Amniotic stem cell (primary cell): ENCODE measurements at regions not wholly inside any gene's neighbourhood (a gene's known extent, or its start where the extent isn't known, plus 50 kb on each side); places are given as distances from the start of the nearest gene placed in this dataset.
"Not testable (repeated sequence)": the region's sequence is repeated elsewhere in the genome, so short reads cannot be mapped to it uniquely, and the experiment has no call there.

ENCODE experiments used
- DNase-seq: peaks from one replicate; lab custom pipeline; 2025; lab: John Stamatoyannopoulos, UW

GRCh38 chr16:29234536-29235275, 171.8 kb downstream of the NPIPB11 start:
- DNase-seq: not testable (repeated sequence)

GRCh38 chr16:29233705-29234404, 172.7 kb downstream of the NPIPB11 start:
- DNase-seq: not testable (repeated sequence)

- DNase-seq: no peak
These were observed 173.5 kb downstream of the NPIPB11 start for GRCh38 chr16:29232811-29233704.

- DNase-seq: not testable (repeated sequence)
These were observed 174.3 kb downstream of the NPIPB11 start for GRCh38 chr16:29232160-29232705.

- no peak for DNase-seq
These were observed 175.3 kb downstream of the NPIPB11 start for GRCh38 chr16:29231244-29231643.

GRCh38 chr16:29230671-29231096, 175.8 kb downstream of the NPIPB11 start:
- DNase-seq: no peak

- DNase-seq: not testable (repeated sequence)
These were observed 176.4 kb downstream of the NPIPB11 start for GRCh38 chr16:29230006-29230668.

GRCh38 chr16:29229616-29230005, 176.9 kb downstream of the NPIPB11 start:
- not testable (repeated sequence) for DNase-seq

- not testable (repeated sequence) for DNase-seq
These were observed 177.6 kb downstream of the NPIPB11 start for GRCh38 chr16:29228664-29229611.

GRCh38 chr16:29227751-29228663, 178.5 kb downstream of the NPIPB11 start:
- not testable (repeated sequence) for DNase-seq

GRCh38 chr16:29226782-29227181, 179.7 kb downstream of the NPIPB11 start:
- no peak for DNase-seq

- DNase-seq: not testable (repeated sequence)
These were observed 181.8 kb downstream of the NPIPB11 start for GRCh38 chr16:29224675-29225074.

- not testable (repeated sequence) for DNase-seq
These were observed 183.9 kb downstream of the NPIPB11 start for GRCh38 chr16:29222615-29223014.

- DNase-seq: not testable (repeated sequence)
These were observed 184.5 kb downstream of the NPIPB11 start for GRCh38 chr16:29222008-29222407.

- DNase-seq: peak; percentile 32
These were observed 185.1 kb downstream of the NPIPB11 start for GRCh38 chr16:29221281-29221955.

- DNase-seq: peak; percentile 62
These were observed 185.8 kb downstream of the NPIPB11 start for GRCh38 chr16:29220647-29221191.

- not testable (repeated sequence) for DNase-seq
These were observed 186.4 kb downstream of the NPIPB11 start for GRCh38 chr16:29219966-29220646.

- not testable (repeated sequence) for DNase-seq
These were observed 186.9 kb downstream of the NPIPB11 start for GRCh38 chr16:29219562-29219961.
